ENCODE measurements at regions not wholly inside any gene's neighbourhood (a gene's known extent, or its start where the extent isn't known, plus 50 kb on each side); places are given as distances from the start of the nearest gene placed in this dataset.
A peak's percentile ranks its signal among the peaks of the same experiment; 100 is the strongest.

- Histone ChIP-seq H3K27ac (no peak overlapping the region), H3K36me3 (no peaks in the 10 kb centered on the region), H3K4me1 (no peaks in the 10 kb centered on the region), H3K9ac (ENCODE audit: low read depth in 2 of 2, low read length in 2 of 2) (no peak overlapping the region), H3K9me3 (no peaks in the 10 kb centered on the region), H3K27me3 (no peaks in the 10 kb centered on the region), H3K4me3 (no peak overlapping the region)
- TF ChIP-seq, protein P1, sequence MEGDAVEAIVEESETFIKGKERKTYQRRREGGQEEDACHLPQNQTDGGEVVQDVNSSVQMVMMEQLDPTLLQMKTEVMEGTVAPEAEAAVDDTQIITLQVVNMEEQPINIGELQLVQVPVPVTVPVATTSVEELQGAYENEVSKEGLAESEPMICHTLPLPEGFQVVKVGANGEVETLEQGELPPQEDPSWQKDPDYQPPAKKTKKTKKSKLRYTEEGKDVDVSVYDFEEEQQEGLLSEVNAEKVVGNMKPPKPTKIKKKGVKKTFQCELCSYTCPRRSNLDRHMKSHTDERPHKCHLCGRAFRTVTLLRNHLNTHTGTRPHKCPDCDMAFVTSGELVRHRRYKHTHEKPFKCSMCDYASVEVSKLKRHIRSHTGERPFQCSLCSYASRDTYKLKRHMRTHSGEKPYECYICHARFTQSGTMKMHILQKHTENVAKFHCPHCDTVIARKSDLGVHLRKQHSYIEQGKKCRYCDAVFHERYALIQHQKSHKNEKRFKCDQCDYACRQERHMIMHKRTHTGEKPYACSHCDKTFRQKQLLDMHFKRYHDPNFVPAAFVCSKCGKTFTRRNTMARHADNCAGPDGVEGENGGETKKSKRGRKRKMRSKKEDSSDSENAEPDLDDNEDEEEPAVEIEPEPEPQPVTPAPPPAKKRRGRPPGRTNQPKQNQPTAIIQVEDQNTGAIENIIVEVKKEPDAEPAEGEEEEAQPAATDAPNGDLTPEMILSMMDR (IDR thresholded peaks at IDR 0.05), result no peak
- DNase-seq, result no peak
- intact Hi-C loops (cut with DNase I), result no loop called here
These were observed 251.7 kb downstream of the BCL11A start for GRCh38 chr2:60301726-60302125.

DNA sequence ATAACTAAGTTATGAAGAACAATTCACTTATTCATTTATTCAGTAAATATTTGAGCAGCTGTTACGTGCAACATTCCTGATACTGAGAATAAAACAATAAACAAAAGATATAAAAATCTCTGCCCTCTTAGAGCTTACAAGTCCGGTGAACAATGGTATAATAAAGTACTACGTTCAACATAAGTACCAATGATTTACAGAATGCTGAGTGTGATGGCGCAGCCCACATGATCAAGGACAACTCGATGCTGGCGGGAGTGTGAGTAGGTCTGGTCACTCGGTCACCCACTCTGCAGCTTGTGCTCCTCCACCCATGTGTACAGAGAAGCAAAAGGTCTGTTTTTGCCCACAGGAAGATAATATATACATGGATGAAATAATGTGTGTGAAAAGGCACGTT, 254.3 kb downstream of the BCL11A start:
- Histone ChIP-seq H3K36me3 (no peaks in the 10 kb centered on the region), H3K4me3 (no peak overlapping the region), H3K27me3 (no peaks in the 10 kb centered on the region), H3K4me1 (no peaks in the 10 kb centered on the region), H3K9me3 (no peaks in the 10 kb centered on the region), H3K27ac (no peak overlapping the region), H3K9ac (ENCODE audit: low read depth in 2 of 2, low read length in 2 of 2) (no peak overlapping the region)
- intact Hi-C loops (cut with DNase I), result no loop called here
- TF ChIP-seq, protein P1 (IDR thresholded peaks at IDR 0.05), result no peak
- DNase-seq, result no peak

DNA sequence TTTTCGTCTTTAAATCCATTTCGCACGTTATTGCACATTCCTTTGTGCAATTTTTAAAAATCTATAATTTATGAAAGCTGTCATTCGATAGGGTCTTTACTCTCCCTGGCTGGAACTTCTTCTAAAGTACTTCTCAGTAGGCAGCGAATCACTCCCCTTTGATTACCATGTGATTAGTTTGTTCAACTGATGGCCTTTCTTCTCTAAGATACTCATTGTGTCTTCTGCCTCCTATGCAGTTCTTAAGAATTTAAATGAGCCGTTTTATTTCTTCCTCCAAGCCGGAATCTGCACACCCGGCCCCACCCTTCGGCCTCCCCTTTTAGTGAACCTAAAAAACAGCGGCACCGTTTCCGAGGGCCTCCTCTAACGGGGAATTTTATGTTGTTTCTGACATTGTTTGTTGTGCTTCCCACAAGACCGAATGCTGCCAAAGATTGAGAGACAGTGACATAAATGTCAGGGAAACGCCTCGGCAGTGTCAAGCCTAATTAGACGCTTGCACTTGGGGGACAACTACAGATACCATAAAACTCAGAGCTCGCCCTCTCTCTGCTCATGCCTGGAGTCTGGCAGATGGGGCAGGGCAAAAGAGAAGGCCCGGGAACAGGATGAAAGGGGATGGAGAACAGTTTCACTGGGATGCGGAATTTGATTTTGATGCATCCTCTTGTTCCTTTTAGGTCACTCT, 255.3 kb downstream of the BCL11A start:
- Histone ChIP-seq H3K27me3 (no peaks in the 10 kb centered on the region), H3K4me1 (no peaks in the 10 kb centered on the region), H3K27ac (no peak overlapping the region), H3K9ac (ENCODE audit: low read depth in 2 of 2, low read length in 2 of 2) (peak overlapping the region in 1 of 2 donors; percentile 32), H3K36me3 (no peaks in the 10 kb centered on the region), H3K9me3 (no peaks in the 10 kb centered on the region), H3K4me3 (no peak overlapping the region)
- intact Hi-C loops (cut with DNase I), result no loop called here
- DNase-seq, result no peak
- TF ChIP-seq, protein P1 (IDR thresholded peaks at IDR 0.05), result no peak

- no peak overlapping the region for H3K27ac ChIP-seq
- TF ChIP-seq, protein P1 (IDR thresholded peaks at IDR 0.05), result no peak
- DNase-seq, result peak; percentile 78
- H3K9ac ChIP-seq (ENCODE audit: low read depth in 2 of 2, low read length in 2 of 2), result no peak overlapping the region
- intact Hi-C loops (cut with DNase I), result no loop called here
- no peaks in the 10 kb centered on the region for H3K4me1 ChIP-seq
- H3K9me3 ChIP-seq, result no peaks in the 10 kb centered on the region
- H3K36me3 ChIP-seq, result no peaks in the 10 kb centered on the region
- no peak overlapping the region for H3K4me3 ChIP-seq
- H3K27me3 ChIP-seq, result no peaks in the 10 kb centered on the region
These were observed 256.0 kb downstream of the BCL11A start for GRCh38 chr2:60297296-60298005.

- no peak for DNase-seq
- Histone ChIP-seq H3K4me1 (no peaks in the 10 kb centered on the region), H3K36me3 (no peaks in the 10 kb centered on the region), H3K9me3 (no peaks in the 10 kb centered on the region), H3K27ac (no peak overlapping the region), H3K27me3 (no peaks in the 10 kb centered on the region), H3K9ac (ENCODE audit: low read depth in 2 of 2, low read length in 2 of 2) (no peak overlapping the region), H3K4me3 (no peak overlapping the region)
- intact Hi-C loops (cut with DNase I), result no loop called here
- TF ChIP-seq, protein P1 (IDR thresholded peaks at IDR 0.05), result no peak
These were observed 257.1 kb downstream of the BCL11A start for GRCh38 chr2:60296219-60296955.
